Upper lobe of left lung (tissue), 6 donors: ENCODE measurements at regions not wholly inside any gene's neighbourhood (a gene's known extent, or its start where the extent isn't known, plus 50 kb on each side); places are given as distances from the start of the nearest gene placed in this dataset.

Source experiments
- ATAC-seq, 2 donors: fragments of 200-7000 bp; cut with Tn5 transposase; one replicate each; pipeline ENCODE4 v1.9.1; 2022; ENCODE audit warnings: mild to moderate bottlenecking in 2 of 2, moderate library complexity in 2 of 2; ENCODE audit not compliant: low FRiP score in 2 of 2
- DNase-seq, 2 donors: peaks; one replicate each; pipeline ENCODE4 v3.0.0-alpha.2; 2019 to 2020
- H3K27ac ChIP-seq, 4 donors: fragments of 200-600 bp; sonication (generic); one replicate each; pipeline ENCODE4 v1.5.1; 2016 to 2019
- H3K27me3 ChIP-seq, 4 donors: fragments of 200-600 bp; sonication (generic); one replicate each; pipeline ENCODE4 v1.5.1; 2017 to 2019
- H3K36me3 ChIP-seq, 4 donors: fragments of 200-600 bp; sonication (generic); one replicate each; pipeline ENCODE4 v1.5.1; 2016 to 2019
- H3K4me1 ChIP-seq, 4 donors: fragments of 200-600 bp; sonication (generic); one replicate each; pipeline ENCODE4 v1.5.1; 2018 to 2019
- H3K4me3 ChIP-seq, 4 donors: fragments of 200-600 bp; sonication (generic); one replicate each; pipeline ENCODE4 v1.5.1; 2017 to 2019; ENCODE audit warnings: mild to moderate bottlenecking in 2 of 4, moderate library complexity in 1 of 4
- H3K9me3 ChIP-seq, 4 donors: fragments of 200-600 bp; sonication (generic); one replicate each; pipeline ENCODE4 v1.5.1; 2018 to 2019
- EP300 ChIP-seq, 4 donors: sonication (generic); formaldehyde crosslinking; IDR thresholded peaks; one replicate each; pipeline ENCODE4 v1.5.1; 2017; ENCODE audit warnings: antibody characterized with exemption in 4 of 4, control low read depth in 2 of 4
- POLR2A ChIP-seq, 4 donors: fragments of 450-650 bp; IDR thresholded peaks; one replicate each; pipeline ENCODE4 v1.5.1; 2016 to 2017; ENCODE audit warnings: antibody characterized with exemption in 4 of 4, mild to moderate bottlenecking in 2 of 4
- POLR2AphosphoS5 ChIP-seq, 2 donors: sonication (generic); formaldehyde crosslinking; IDR thresholded peaks; one replicate each; pipeline ENCODE4 v1.5.1; 2017; ENCODE audit warnings: antibody characterized with exemption in 2 of 2
- WGBS, 2 donors: methylation state at CpG; one replicate each; pipeline ENCODE4 v1.1.5; 2017 to 2018; 5-methylcytosine and 5-hydroxymethylcytosine counted together
- TF ChIP-seq, protein P1 (sequence below), 6 experiments: fragments of 450-650 bp in 4 of 6; fragments of 200-600 bp in 2 of 6; sonication (generic) in 2 of 6; IDR thresholded peaks; one replicate each; pipeline ENCODE4 v1.5.1; 2016 to 2019; ENCODE audit warnings: antibody characterized with exemption in 6 of 6
- donor health status: DM: no; HTN: no; CAD: no; lungs with moderate emphysema.
- donor health status: DM: no; HTN: yes; CAD: no; lungs with severe emphysema.

GRCh38 chr20:48266571-48266970 lies 481.3 kb upstream of the SULF2 start:
- no peak for ATAC-seq
- WGBS, 2 donors: 74 to 86% methylated on average over 6 of the region's 6 CpGs
- H3K9me3 ChIP-seq: peaks cover 0 to 3% (median 0%) of the 10 kb centered on the region in 4 donors
- TF ChIP-seq, protein P1, sequence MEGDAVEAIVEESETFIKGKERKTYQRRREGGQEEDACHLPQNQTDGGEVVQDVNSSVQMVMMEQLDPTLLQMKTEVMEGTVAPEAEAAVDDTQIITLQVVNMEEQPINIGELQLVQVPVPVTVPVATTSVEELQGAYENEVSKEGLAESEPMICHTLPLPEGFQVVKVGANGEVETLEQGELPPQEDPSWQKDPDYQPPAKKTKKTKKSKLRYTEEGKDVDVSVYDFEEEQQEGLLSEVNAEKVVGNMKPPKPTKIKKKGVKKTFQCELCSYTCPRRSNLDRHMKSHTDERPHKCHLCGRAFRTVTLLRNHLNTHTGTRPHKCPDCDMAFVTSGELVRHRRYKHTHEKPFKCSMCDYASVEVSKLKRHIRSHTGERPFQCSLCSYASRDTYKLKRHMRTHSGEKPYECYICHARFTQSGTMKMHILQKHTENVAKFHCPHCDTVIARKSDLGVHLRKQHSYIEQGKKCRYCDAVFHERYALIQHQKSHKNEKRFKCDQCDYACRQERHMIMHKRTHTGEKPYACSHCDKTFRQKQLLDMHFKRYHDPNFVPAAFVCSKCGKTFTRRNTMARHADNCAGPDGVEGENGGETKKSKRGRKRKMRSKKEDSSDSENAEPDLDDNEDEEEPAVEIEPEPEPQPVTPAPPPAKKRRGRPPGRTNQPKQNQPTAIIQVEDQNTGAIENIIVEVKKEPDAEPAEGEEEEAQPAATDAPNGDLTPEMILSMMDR (IDR thresholded peaks at IDR 0.05): no peak
- no peak for TF ChIP-seq POLR2AphosphoS5 (IDR thresholded peaks at IDR 0.05)
- no peak for TF ChIP-seq EP300 (IDR thresholded peaks at IDR 0.05)
- TF ChIP-seq POLR2A (IDR thresholded peaks at IDR 0.05): no peak
- H3K27ac ChIP-seq: no peak overlapping the region
- no peaks in the 10 kb centered on the region for H3K4me1 ChIP-seq
- no peak for DNase-seq
- H3K4me3 ChIP-seq: no peak overlapping the region
- H3K27me3 ChIP-seq: no peaks in the 10 kb centered on the region
- H3K36me3 ChIP-seq: no peaks in the 10 kb centered on the region

- Histone ChIP-seq H3K27me3 (no peaks in the 10 kb centered on the region), H3K27ac (no peak overlapping the region), H3K4me3 (no peak overlapping the region), H3K4me1 (no peaks in the 10 kb centered on the region), H3K9me3 (peaks cover 0 to 3% (median 0%) of the 10 kb centered on the region in 4 donors), H3K36me3 (no peaks in the 10 kb centered on the region)
- DNase-seq (no peak), ATAC-seq (no peak)
- 72 to 85% methylated on average over 7 of the region's 7 CpGs for WGBS, 2 donors
- TF ChIP-seq EP300 (IDR thresholded peaks at IDR 0.05): no peak
- no peak for TF ChIP-seq POLR2A (IDR thresholded peaks at IDR 0.05)
- no peak for TF ChIP-seq POLR2AphosphoS5 (IDR thresholded peaks at IDR 0.05)
- TF ChIP-seq, protein P1 (IDR thresholded peaks at IDR 0.05): no peak
Measured at GRCh38 chr20:48265791-48266190, 480.5 kb upstream of the SULF2 start.

- Histone ChIP-seq H3K4me1 (no peaks in the 10 kb centered on the region), H3K27ac (no peak overlapping the region), H3K36me3 (no peaks in the 10 kb centered on the region), H3K4me3 (no peak overlapping the region), H3K9me3 (peaks cover 0 to 3% (median 0%) of the 10 kb centered on the region in 4 donors), H3K27me3 (no peaks in the 10 kb centered on the region)
- TF ChIP-seq POLR2A (IDR thresholded peaks at IDR 0.05): no peak
- no peak for TF ChIP-seq POLR2AphosphoS5 (IDR thresholded peaks at IDR 0.05)
- TF ChIP-seq, protein P1 (IDR thresholded peaks at IDR 0.05): no peak
- TF ChIP-seq EP300 (IDR thresholded peaks at IDR 0.05): no peak
- DNase-seq (no peak), ATAC-seq (no peak)
Measured at GRCh38 chr20:48262955-48263354, 477.7 kb upstream of the SULF2 start.

- TF ChIP-seq POLR2A (IDR thresholded peaks at IDR 0.05) (no peak), POLR2AphosphoS5 (IDR thresholded peaks at IDR 0.05) (no peak), EP300 (IDR thresholded peaks at IDR 0.05) (no peak)
- TF ChIP-seq, protein P1 (IDR thresholded peaks at IDR 0.05): no peak
- H3K9me3 ChIP-seq: peaks cover 0 to 2% (median 0%) of the 10 kb centered on the region in 4 donors
- ATAC-seq (no peak), DNase-seq (no peak)
- no peaks in the 10 kb centered on the region for H3K27me3 ChIP-seq
- no peak overlapping the region for H3K4me3 ChIP-seq
- no peaks in the 10 kb centered on the region for H3K4me1 ChIP-seq
- no peaks in the 10 kb centered on the region for H3K36me3 ChIP-seq
- no peak overlapping the region for H3K27ac ChIP-seq
- WGBS, 2 donors: 73 to 83% methylated on average over 7 of the region's 7 CpGs
Measured at GRCh38 chr20:48262466-48262865, 477.2 kb upstream of the SULF2 start.

DNA sequence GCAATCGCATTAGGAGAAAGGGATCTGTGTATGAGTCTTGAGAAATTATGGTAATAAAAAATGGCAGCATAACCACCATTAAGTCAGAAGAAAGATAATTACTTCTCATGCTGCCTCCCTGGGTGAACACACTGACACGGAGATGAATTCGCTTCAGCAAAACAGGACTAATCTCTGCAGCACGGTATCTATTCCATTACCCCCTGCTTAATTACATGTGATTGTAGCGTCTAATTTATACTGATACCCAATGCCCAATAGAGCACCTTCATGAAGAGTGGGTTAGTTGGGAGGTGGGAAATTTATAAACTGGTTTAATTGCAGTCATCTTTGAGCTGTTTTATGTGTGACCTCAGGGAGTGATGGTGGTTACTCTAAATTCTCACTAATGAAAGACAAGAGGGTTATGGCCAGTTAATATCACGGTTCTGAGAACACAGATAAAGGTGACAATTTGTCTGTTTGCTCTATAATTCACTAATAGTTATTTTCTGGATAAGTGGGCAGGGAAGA lies 476.2 kb upstream of the SULF2 start:
- no peaks in the 10 kb centered on the region for H3K36me3 ChIP-seq
- WGBS, 2 donors: 91 to 94% methylated on average over 6 of the region's 6 CpGs
- no peak for ATAC-seq
- no peak for DNase-seq
- H3K4me3 ChIP-seq: no peak overlapping the region
- no peaks in the 10 kb centered on the region for H3K4me1 ChIP-seq
- TF ChIP-seq POLR2A (IDR thresholded peaks at IDR 0.05) (no peak), POLR2AphosphoS5 (IDR thresholded peaks at IDR 0.05) (no peak), EP300 (IDR thresholded peaks at IDR 0.05) (no peak)
- TF ChIP-seq, protein P1 (IDR thresholded peaks at IDR 0.05): no peak
- no peaks in the 10 kb centered on the region for H3K27me3 ChIP-seq
- no peaks in the 10 kb centered on the region for H3K9me3 ChIP-seq
- no peak overlapping the region for H3K27ac ChIP-seq
